HTR-8/SVneo (cell line): ENCODE measurements at regions not wholly inside any gene's neighbourhood (a gene's known extent, or its start where the extent isn't known, plus 50 kb on each side); places are given as distances from the start of the nearest gene placed in this dataset.

Experiments used
- DNase-seq: peaks from one replicate; pipeline ENCODE4 v3.0.0; 2011; ENCODE audit warnings: low spot score, mixed read lengths; ENCODE audit not compliant: insufficient read length
- FAIRE-seq: peaks from 2 replicates; lab custom pipeline; 2011; peaks lifted over from hg19 to GRCh38; lab: Jason Lieb, UNC

DNA sequence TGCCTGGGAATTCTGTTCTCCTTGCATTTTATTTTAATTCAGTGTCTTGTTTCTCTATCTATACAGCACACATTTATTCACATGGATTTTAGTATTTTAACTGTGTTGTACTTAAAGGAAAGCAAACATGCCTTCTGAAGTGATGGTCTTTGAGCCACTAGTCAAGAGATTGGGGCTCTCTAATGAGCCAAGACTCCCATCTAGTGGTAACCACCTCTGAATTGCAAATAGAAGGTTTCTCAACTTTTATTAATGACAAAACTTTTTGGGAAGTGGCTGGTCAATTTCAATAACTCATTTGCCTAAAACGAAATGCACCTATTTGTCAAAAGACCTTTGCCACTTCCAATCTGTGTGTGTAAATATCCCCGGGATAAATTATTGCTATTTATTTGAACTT, 199.6 kb downstream of the LTN1 start:
- DNase-seq = peak; percentile 20

GRCh38 chr21:28791595-28792282, 200.9 kb downstream of the LTN1 start:
- DNase-seq = no peak
- no peak for FAIRE-seq

More for the DNA sequence above, 199.6 kb downstream of the LTN1 start:
- no peak for FAIRE-seq

- DNase-seq = no peak
- no peak for FAIRE-seq
Measured at GRCh38 chr21:28790335-28790734, 202.3 kb downstream of the LTN1 start.

GRCh38 chr21:28789523-28789922, 203.2 kb downstream of the LTN1 start:
- DNase-seq (no peak), FAIRE-seq (no peak)

DNA sequence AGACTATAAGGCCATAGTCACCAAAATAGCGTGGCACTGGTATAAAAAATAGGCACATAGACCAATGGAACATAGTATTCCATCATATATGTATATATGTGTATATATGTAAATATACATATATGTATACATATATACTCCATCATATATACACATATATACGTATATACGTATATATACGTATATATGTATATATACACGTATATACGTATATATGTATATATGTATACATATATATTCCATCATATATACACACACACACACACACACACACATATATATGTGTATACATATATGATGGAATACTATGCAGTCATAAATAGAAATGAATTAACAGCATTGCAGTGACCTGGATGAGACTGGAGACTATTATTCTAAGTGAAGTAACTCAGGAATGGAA, 204.6 kb downstream of the LTN1 start:
- no peak for FAIRE-seq

DNA sequence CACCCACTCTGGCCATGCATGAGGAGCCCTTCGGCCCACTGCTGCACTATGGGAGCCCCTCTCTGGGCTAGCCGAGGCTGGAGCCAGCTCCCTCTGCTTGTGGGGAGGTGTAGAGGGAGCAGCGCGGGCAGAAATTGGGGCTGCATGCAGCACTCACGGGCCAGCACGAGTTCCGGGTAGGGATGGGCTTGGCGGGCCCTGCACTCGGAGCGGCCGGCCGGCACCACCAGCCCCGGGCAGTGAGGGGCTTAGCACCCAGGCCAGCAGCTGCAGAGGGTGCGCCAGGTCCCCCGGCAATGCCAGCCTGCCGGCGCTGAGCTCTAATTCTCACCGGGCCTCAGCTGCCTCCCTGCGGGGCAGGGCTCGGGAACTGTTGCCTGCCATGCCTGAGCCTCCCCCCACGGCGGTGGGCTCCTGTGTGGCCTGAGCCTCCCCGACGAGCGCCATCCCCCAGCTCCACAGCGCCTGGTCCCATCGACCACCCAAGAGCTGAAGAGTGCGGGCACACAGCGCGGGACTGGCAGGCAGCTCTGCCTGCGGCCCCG, 209.0 kb downstream of the LTN1 start:
- DNase-seq = no peak
- no peak for FAIRE-seq

More for the DNA sequence above, 204.6 kb downstream of the LTN1 start:
- DNase-seq = no peak

DNA sequence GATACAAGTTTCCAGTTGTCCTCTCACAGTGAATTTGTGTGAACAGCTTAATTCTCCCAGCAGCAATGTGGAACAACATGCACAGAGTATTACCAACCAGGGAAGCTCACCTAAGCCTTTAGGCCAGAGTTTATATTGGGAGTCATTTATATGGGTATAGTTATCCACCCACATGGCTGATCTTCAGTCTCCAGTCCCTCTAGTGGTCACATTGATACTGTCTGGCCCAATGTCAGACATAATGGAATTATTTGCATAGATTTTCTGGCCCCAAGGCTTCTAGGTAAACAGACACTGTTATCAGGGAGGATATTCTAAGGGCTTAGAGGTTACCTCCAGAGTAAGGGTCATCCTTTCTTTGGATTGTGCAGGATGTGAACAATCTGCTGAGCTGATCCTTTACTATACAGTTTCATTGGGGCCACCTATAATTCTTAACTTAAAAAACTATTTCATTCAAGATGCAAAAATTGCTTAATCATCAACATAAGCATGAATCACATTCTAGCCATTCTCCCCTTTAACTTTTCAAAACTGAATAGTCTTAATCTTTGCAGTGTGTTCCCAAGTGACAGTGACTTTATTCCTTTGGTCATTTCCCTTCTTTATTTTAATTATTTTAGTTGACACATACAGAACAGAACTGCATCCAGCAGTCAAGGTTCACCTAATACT, 210.9 kb downstream of the LTN1 start:
- FAIRE-seq = no peak
- DNase-seq = no peak

- FAIRE-seq (no peak), DNase-seq (no peak)
Measured at GRCh38 chr21:28779914-28780313, 212.8 kb downstream of the LTN1 start.

DNA sequence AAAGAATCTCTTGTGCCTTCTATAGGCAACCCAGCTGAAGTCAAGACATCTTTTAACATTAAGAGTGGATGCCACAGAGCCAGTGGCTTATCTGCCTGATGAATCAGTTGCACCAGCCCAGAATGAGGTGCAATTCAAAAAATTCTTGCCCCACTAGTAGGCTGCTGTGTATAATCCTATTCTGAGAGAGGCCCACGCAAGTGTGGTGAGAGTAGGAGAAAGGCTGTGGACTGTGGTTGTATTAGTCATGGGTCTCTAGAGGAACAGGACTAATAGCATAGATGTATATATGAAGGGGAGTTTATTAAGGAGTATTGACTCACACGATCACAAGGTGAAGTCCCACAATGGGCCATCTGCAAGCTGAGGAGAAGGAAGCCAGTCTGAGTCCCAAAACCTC, 216.4 kb downstream of the LTN1 start:
- DNase-seq (no peak), FAIRE-seq (no peak)

DNA sequence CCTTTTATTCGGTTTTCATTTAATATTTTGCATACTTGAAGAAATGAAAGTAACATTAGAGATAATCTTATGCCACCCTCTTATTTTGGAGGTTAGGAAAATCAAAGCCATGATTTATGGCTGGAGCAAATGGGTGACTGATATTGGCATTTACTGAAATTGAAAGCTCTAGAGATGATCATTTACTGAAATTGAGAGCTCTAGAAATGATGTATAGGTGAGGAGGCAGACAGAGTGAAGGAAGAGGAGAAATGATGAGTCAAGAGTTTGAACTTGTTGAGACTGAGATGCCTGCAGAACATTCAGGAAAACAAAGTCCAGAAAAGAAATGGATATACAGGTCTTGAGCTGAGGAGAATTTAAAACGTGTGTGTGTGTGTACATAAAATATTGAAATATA, 217.6 kb downstream of the LTN1 start:
- FAIRE-seq = no peak

DNA sequence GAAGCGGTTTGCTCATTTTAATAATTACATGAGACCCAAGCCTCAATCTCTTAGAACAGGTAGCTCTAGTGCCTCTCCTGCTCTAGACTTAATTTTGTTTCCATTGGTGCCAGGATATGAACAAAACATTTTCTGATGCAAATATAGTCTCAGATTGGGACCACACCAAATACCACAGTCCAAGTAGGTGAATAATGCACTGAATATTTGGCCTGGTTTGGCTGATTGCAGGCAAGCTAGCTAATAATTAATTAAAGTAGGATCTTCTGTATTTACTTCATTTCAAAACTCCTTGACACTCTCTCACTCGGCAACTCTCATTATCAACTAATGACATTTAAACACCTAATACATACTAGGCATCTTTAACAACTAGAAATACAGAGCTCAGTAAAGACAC, 219.6 kb downstream of the LTN1 start:
- FAIRE-seq (no peak), DNase-seq (no peak)

More for the DNA sequence above, 217.6 kb downstream of the LTN1 start:
- no peak for DNase-seq

DNA sequence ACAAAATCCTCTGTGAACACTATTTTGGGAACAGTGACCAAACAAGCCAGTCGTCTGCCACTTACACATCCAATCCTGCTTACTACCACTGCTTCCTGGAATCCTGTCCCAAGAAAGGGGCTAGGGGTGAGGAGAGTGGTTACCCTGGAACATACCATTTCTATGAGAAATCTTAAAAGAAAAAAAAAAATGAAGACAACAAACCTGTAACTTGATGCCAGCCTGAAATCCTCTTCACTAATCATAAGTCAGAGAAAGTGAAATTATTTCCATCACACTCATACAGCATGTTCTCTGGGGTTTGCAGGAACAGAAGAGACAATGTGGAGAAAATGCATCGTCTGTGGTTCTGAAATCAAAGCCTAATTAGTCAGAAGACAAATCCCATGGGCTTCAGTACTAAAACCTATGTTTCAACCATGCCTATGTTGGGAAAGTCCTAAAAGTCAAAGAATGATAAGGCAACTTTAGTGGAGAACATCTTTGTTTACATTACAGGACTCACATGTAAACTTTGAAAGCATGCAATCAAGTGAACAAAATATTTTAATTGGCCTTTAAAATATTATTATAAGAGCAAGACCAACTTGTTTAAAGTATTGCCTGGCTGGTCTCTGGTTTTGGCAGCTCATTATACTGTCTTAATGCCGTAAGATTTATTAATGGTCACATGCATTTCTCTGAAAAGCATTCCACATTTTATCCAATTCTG, 220.7 kb downstream of the LTN1 start:
- FAIRE-seq (no peak), DNase-seq (peak; percentile 28)

GRCh38 chr21:28770867-28771661, 221.6 kb downstream of the LTN1 start:
- FAIRE-seq (no peak), DNase-seq (no peak)

DNA sequence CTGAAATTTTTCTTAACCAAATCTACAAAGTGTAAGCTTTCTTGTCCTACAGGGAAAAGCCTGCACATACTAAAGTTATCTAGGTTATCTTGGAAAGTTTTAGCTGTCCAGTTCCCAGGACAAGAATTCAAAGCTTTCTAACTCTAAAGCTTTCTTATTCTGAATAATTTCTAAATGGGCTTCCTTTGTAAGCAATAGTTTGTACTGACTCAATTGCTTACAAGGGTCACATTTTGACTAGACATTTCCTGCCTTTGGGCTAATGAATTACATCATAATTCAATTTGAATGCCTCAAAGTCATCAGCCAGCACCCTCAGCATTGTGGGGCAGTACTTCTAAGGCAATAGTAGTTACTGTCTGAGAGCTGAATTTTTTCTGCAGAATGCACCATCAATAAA, 223.0 kb downstream of the LTN1 start:
- DNase-seq (no peak), FAIRE-seq (no peak)

DNA sequence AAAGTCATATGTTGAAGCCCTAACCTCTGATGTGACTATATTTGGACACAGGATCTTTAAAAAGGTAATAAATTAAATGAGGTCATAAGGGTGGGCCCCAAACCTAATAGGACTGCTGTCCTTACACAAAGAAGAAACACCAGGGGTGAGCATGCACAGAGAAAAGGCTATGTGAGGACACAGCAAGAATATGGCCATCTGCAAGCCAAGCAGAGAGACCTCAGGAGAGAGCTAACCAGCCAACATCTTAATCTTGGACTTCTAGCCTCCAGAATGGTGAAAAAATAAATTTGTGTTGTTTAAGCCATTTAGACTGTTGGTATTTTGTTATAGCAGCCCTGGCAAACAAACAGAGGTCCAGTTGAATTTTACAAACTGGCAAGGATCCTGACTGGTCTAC, 223.9 kb downstream of the LTN1 start:
- FAIRE-seq = no peak
- no peak for DNase-seq

GRCh38 chr21:28767523-28767922, 225.2 kb downstream of the LTN1 start:
- no peak for DNase-seq
- no peak for FAIRE-seq

DNA sequence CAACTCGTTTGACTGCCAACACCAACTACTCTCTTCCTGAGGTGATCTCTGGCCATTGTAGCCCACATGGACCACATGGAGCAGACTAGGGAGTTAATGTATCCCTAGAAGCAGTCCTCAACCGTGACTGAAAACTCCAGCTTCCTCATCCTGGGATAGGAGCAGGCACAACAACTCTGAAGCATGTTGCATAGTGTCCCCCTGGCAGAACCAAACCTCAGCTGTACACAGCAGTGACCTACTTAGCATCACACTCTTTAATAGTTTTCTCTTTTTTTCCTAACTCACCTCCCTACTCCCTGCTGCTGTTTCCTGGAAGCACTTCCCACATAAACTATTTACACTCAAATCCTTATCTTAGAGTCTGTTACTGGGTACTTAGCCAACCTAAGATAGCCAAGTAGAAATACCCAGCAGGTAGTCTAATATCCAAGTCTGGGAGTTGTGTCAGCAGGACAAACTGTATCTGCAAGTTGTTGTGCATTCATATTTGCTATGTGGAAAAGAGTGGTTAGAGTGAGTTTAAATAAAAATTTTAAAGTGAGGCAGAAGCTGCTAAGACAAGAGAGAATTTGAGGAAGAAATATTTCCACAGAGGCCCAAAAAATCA, 228.8 kb downstream of the LTN1 start:
- no peak for FAIRE-seq
- DNase-seq = no peak

- DNase-seq (no peak), FAIRE-seq (no peak)
Measured at GRCh38 chr21:28762357-28762735, 230.3 kb downstream of the LTN1 start.

GRCh38 chr21:28761674-28762356, 230.9 kb downstream of the LTN1 start:
- FAIRE-seq (no peak), DNase-seq (no peak)
